ENCODE measurements at regions not wholly inside any gene's neighbourhood (a gene's known extent, or its start where the extent isn't known, plus 50 kb on each side); places are given as distances from the start of the nearest gene placed in this dataset.

GRCh38 chr1:234768569-234769283 is 158.7 kb upstream of the IRF2BP2 start (continued):
- TF ChIP-seq SNAPC4 (CRISPR knock-in tag; IDR thresholded peaks at IDR 0.05) (no peak), MTA3 (CRISPR knock-in tag; IDR thresholded peaks at IDR 0.05) (no peak), ZNF766 (CRISPR knock-in tag; IDR thresholded peaks at IDR 0.05; ENCODE audit: borderline replicate concordance) (no peak), MBD4 (IDR thresholded peaks at IDR 0.05; ENCODE audit: borderline replicate concordance, low read length) (no peak), ZFAT (CRISPR knock-in tag; conservative IDR thresholded peaks at IDR 0.05) (no peak), PPARG (CRISPR knock-in tag; conservative IDR thresholded peaks at IDR 0.05) (no peak), SOX5 (CRISPR knock-in tag; IDR thresholded peaks at IDR 0.05; ENCODE audit: borderline replicate concordance) (no peak), ZNF282 (IDR thresholded peaks at IDR 0.05; ENCODE audit: partially characterized antibody) (no peak), REXO4 (CRISPR knock-in tag; IDR thresholded peaks at IDR 0.05; ENCODE audit: borderline replicate concordance) (no peak), TEF (CRISPR knock-in tag; IDR thresholded peaks at IDR 0.05) (no peak), IRX3 (CRISPR knock-in tag; IDR thresholded peaks at IDR 0.05; ENCODE audit: borderline replicate concordance, low read depth) (no peak), PHF21A (CRISPR knock-in tag; IDR thresholded peaks at IDR 0.05) (peak; percentile 39; the same call in 1 of the 2 replicates), ZNF235 (CRISPR knock-in tag; IDR thresholded peaks at IDR 0.05; ENCODE audit: borderline replicate concordance) (no peak), ZNF75D (CRISPR knock-in tag; IDR thresholded peaks at IDR 0.05; ENCODE audit: borderline replicate concordance) (no peak), ARNTL (CRISPR knock-in tag; IDR thresholded peaks at IDR 0.05) (no peak), NPAS2 (CRISPR knock-in tag; IDR thresholded peaks at IDR 0.05; ENCODE audit: borderline replicate concordance) (no peak), MAFF (IDR thresholded peaks at IDR 0.05; ENCODE audit: low read depth, low read length) (peak; percentile 27; the same call in 1 of the 2 replicates)
- TF ChIP-seq, protein P1, sequence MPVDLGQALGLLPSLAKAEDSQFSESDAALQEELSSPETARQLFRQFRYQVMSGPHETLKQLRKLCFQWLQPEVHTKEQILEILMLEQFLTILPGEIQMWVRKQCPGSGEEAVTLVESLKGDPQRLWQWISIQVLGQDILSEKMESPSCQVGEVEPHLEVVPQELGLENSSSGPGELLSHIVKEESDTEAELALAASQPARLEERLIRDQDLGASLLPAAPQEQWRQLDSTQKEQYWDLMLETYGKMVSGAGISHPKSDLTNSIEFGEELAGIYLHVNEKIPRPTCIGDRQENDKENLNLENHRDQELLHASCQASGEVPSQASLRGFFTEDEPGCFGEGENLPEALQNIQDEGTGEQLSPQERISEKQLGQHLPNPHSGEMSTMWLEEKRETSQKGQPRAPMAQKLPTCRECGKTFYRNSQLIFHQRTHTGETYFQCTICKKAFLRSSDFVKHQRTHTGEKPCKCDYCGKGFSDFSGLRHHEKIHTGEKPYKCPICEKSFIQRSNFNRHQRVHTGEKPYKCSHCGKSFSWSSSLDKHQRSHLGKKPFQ (CRISPR knock-in tag; IDR thresholded peaks at IDR 0.05; ENCODE audit: insufficient replicate concordance), result no peak
- TF ChIP-seq, protein P2, sequence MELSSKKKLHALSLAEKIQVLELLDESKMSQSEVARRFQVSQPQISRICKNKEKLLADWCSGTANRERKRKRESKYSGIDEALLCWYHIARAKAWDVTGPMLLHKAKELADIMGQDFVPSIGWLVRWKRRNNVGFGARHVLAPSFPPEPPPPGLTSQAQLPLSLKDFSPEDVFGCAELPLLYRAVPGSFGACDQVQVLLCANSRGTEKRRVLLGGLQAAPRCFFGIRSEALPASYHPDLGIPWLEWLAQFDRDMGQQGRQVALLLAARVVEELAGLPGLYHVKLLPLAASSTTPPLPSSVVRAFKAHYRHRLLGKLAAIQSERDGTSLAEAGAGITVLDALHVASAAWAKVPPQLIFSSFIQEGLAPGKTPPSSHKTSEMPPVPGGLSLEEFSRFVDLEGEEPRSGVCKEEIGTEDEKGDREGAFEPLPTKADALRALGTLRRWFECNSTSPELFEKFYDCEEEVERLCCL (CRISPR knock-in tag; IDR thresholded peaks at IDR 0.05; ENCODE audit: borderline replicate concordance), result no peak
